Spleen (tissue), 11 donors: ENCODE measurements at regions not wholly inside any gene's neighbourhood (a gene's known extent, or its start where the extent isn't known, plus 50 kb on each side); places are given as distances from the start of the nearest gene placed in this dataset.
"Not testable (repeated sequence)": the region's sequence is repeated elsewhere in the genome, so short reads cannot be mapped to it uniquely, and the experiment has no call there.

Experiments used
- DNase-seq: peaks from one replicate; pipeline ENCODE4 v3.0.0-alpha.2; 2020
- H3K27ac ChIP-seq, 8 donors: fragments of 200-600 bp; sonication (generic) in 7 of 8; 1 replicate in 4 of 8; 2 replicates in 4 of 8; pipeline versions ENCODE4 v1.5.0 to v1.8.0; 2016 to 2021; ENCODE audit warnings: inconsistent platforms in 4 of 8, mild to moderate bottlenecking in 4 of 8, moderate library complexity in 1 of 8
- H3K27me3 ChIP-seq, 7 donors: fragments of 200-600 bp; sonication (generic) in 6 of 7; replicated peaks in 1 of 7; 1 replicate in 4 of 7; 2 replicates in 3 of 7; pipeline versions ENCODE4 v1.5.0 to v1.8.0; 2016 to 2021; ENCODE audit warnings: inconsistent platforms in 3 of 7, mild to moderate bottlenecking in 1 of 7
- H3K36me3 ChIP-seq, 6 donors: fragments of 200-600 bp; sonication (generic) in 5 of 6; 1 replicate in 4 of 6; 2 replicates in 2 of 6; pipeline versions ENCODE4 v1.5.0 to v1.8.0; 2016 to 2021; ENCODE audit warnings: inconsistent platforms in 2 of 6
- H3K4me1 ChIP-seq, 6 donors: fragments of 200-600 bp; sonication (generic) in 5 of 6; 1 replicate in 3 of 6; 2 replicates in 3 of 6; pipeline versions ENCODE4 v1.5.0 to v1.8.0; 2016 to 2021; ENCODE audit warnings: inconsistent platforms in 3 of 6
- H3K4me3 ChIP-seq, 8 donors: fragments of 200-600 bp; sonication (generic) in 7 of 8; 1 replicate in 4 of 8; 2 replicates in 4 of 8; pipeline versions ENCODE4 v1.5.0 to v1.8.0; 2016 to 2021; ENCODE audit warnings: inconsistent platforms in 4 of 8, mild to moderate bottlenecking in 4 of 8, moderate library complexity in 2 of 8
- H3K9me3 ChIP-seq, 8 donors: fragments of 200-600 bp; sonication (generic) in 7 of 8; 1 replicate in 4 of 8; 2 replicates in 4 of 8; pipeline versions ENCODE4 v1.5.0 to v1.8.0; 2016 to 2021; ENCODE audit warnings: inconsistent platforms in 4 of 8
- CTCF ChIP-seq, 11 experiments: fragments of 200-600 bp in 7 of 11; fragments of 450-650 bp in 4 of 11; sonication (generic) in 4 of 11; IDR thresholded peaks in 8 of 11; conservative IDR thresholded peaks in 3 of 11; 1 replicate in 7 of 11; 2 replicates in 4 of 11; pipeline versions ENCODE4 v1.4.0 to v1.8.0; 2016 to 2021; ENCODE audit warnings: antibody characterized with exemption in 11 of 11, inconsistent platforms in 4 of 11, mild to moderate bottlenecking in 1 of 11
- POLR2A ChIP-seq, 3 donors: fragments of 450-650 bp; IDR thresholded peaks; one replicate each; pipeline ENCODE4 v1.5.1; 2017; ENCODE audit warnings: antibody characterized with exemption in 3 of 3, mild to moderate bottlenecking in 1 of 3
- POLR2AphosphoS5 ChIP-seq, 3 donors: sonication (generic); formaldehyde crosslinking; IDR thresholded peaks; one replicate each; pipeline ENCODE4 v1.5.1; 2017; ENCODE audit warnings: antibody characterized with exemption in 3 of 3
- WGBS, 5 donors: extraction: QIAGEN DNeasy Blood & Tissue Kit in 3 of 5; methylation state at CpG; one replicate each; pipeline versions ENCODE4 v1.1.5 to v1.1.7; 2013 to 2018; 5-methylcytosine and 5-hydroxymethylcytosine counted together
- intact Hi-C: fragments of 100-400 bp; cut with DNase I; formaldehyde crosslinking; loops from one replicate; pipeline ENCODE4 v1.15.0; 2023; ENCODE audit warnings: low total_unique reads
- donor health status: healthy with polysubstance abuse.
- donor health status: DM: no; HTN: no; CAD: no; lungs with moderate emphysema.
- donor health status: DM: no; HTN: no; CAD: no.
- donor health status: Bipolar disorder and iron deficiency.
- donor health status: healthy.
- donor health status: DM: no; HTN: no; CAD: no.
- donor health status: DM: yes; HTN: yes; CAD: no.

- H3K4me3 ChIP-seq: no peak overlapping the region
- H3K9me3 ChIP-seq: peaks cover 0 to 4% (median 0%) of the 10 kb centered on the region in 8 donors
- DNase-seq: no peak
- H3K27ac ChIP-seq: no peak overlapping the region
- TF ChIP-seq CTCF (IDR thresholded peaks at IDR 0.05 in 8 of 11, conservative IDR thresholded peaks at IDR 0.05 in 3 of 11) (no peak), POLR2AphosphoS5 (IDR thresholded peaks at IDR 0.05) (no peak), POLR2A (IDR thresholded peaks at IDR 0.05) (no peak)
- H3K4me1 ChIP-seq: peaks cover 0 to 7% (median 0%) of the 10 kb centered on the region in 6 donors
- no peaks in the 10 kb centered on the region for H3K27me3 ChIP-seq
- WGBS, 5 donors: 45 to 77% (median 50%) methylated on average over 2 of the region's 2 CpGs
- no peaks in the 10 kb centered on the region for H3K36me3 ChIP-seq
- intact Hi-C loops: no loop called here
Measured at GRCh38 chr5:54792611-54793404, 192.6 kb downstream of the ESM1 start.

GRCh38 chr5:54787910-54788309, 197.5 kb downstream of the ESM1 start:
- H3K4me3 ChIP-seq, DNase-seq, H3K27ac ChIP-seq, H3K36me3 ChIP-seq, H3K27me3 ChIP-seq, intact Hi-C loops: not testable (repeated sequence)
- Histone ChIP-seq H3K4me1 (peaks cover 4 to 24% (median 19%) of the 10 kb centered on the region in 6 donors), H3K9me3 (peaks cover 0 to 14% (median 1%) of the 10 kb centered on the region in 8 donors)
- WGBS, 5 donors: 94 to 100% (median 96%) methylated on average over 3 of the region's 3 CpGs

- 31 to 38% (median 38%) methylated on average over 8 to 9 of the region's 9 CpGs for WGBS, 5 donors
- DNase-seq: peak; percentile 86
Measured at GRCh38 chr5:54785729-54786591, 199.4 kb downstream of the ESM1 start.

DNA sequence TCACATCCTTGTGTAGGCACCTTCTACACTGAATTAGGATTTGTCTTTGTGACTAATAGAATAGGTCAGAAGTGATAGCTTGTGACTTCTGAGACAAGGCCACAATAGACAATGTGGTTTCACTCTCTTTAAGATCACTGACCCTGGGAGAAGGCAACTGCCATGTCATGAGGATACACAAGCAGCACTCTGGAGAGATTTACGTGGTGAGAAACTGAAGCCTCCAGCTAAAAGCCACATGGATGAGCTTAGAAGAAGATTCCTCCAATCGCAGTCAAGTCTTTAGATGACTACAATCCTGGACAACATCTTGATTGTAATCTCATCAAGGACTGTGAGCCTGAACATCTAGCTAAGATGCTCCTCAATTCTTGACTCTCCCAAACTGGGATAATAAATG, 206.6 kb downstream of the ESM1 start:
- Histone ChIP-seq H3K27me3 (no peaks in the 10 kb centered on the region), H3K4me1 (peaks cover 0 to 16% (median 0%) of the 10 kb centered on the region in 6 donors), H3K9me3 (peaks cover 0 to 11% (median 1%) of the 10 kb centered on the region in 8 donors), H3K27ac (no peak overlapping the region), H3K4me3 (no peak overlapping the region), H3K36me3 (no peaks in the 10 kb centered on the region)
- 89 to 97% (median 92%) methylated on average over 2 of the region's 2 CpGs for WGBS, 5 donors
- TF ChIP-seq CTCF (IDR thresholded peaks at IDR 0.05 in 8 of 11, conservative IDR thresholded peaks at IDR 0.05 in 3 of 11) (no peak), POLR2A (IDR thresholded peaks at IDR 0.05) (no peak), POLR2AphosphoS5 (IDR thresholded peaks at IDR 0.05) (no peak)
- no peak for DNase-seq
- intact Hi-C loops: no loop called here

More at GRCh38 chr5:54785729-54786591, 199.4 kb downstream of the ESM1 start:
- Histone ChIP-seq H3K9me3 (peaks cover 0 to 20% (median 1%) of the 10 kb centered on the region in 8 donors), H3K4me1 (peaks cover 4 to 24% (median 19%) of the 10 kb centered on the region in 6 donors), H3K27me3 (no peaks in the 10 kb centered on the region), H3K27ac (peak overlapping the region; percentile 14 to 79 (median 72)), H3K36me3 (no peaks in the 10 kb centered on the region), H3K4me3 (no peak overlapping the region)
- intact Hi-C loops: no loop called here
- TF ChIP-seq POLR2A (IDR thresholded peaks at IDR 0.05): no peak
- TF ChIP-seq POLR2AphosphoS5 (IDR thresholded peaks at IDR 0.05): peak; percentile 31 to 87 (median 78)
- TF ChIP-seq CTCF (IDR thresholded peaks at IDR 0.05 in 8 of 11, conservative IDR thresholded peaks at IDR 0.05 in 3 of 11): peak in 7 of 11 experiments; percentile 12 to 60 (median 40)
